Middle frontal gyrus (tissue), 1 donor: ENCODE measurements at regions not wholly inside any gene's neighbourhood (a gene's known extent, or its start where the extent isn't known, plus 50 kb on each side); places are given as distances from the start of the nearest gene placed in this dataset.
"Not testable (repeated sequence)": the region's sequence is repeated elsewhere in the genome, so short reads cannot be mapped to it uniquely, and the experiment has no call there.

Experiments used
- DNase-seq: peaks from one replicate; pipeline ENCODE4 v3.0.0-alpha.2; 2015; ENCODE audit warnings: low spot score; ENCODE audit errors: extremely low spot score

DNA sequence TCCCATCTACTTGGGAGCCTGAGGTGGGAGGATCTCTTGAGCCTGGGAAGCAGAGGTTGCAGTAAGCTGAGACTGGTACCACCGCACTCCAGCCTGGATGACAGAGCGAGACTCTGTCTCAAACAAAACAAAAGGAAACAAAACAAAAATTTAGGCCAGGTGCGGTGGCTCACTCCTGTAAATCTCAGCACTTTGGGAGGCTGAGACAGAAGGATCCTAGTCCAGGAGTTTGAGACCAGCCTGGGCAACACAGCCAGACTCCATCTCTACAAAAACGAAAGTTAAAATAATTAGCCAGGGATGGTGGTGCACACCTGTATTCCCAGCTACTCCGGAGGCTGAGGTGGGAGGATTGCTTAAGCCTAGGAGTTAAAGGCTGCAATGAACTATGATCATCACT, 183.2 kb upstream of the ZNF217 start:
- DNase-seq = no peak

DNA sequence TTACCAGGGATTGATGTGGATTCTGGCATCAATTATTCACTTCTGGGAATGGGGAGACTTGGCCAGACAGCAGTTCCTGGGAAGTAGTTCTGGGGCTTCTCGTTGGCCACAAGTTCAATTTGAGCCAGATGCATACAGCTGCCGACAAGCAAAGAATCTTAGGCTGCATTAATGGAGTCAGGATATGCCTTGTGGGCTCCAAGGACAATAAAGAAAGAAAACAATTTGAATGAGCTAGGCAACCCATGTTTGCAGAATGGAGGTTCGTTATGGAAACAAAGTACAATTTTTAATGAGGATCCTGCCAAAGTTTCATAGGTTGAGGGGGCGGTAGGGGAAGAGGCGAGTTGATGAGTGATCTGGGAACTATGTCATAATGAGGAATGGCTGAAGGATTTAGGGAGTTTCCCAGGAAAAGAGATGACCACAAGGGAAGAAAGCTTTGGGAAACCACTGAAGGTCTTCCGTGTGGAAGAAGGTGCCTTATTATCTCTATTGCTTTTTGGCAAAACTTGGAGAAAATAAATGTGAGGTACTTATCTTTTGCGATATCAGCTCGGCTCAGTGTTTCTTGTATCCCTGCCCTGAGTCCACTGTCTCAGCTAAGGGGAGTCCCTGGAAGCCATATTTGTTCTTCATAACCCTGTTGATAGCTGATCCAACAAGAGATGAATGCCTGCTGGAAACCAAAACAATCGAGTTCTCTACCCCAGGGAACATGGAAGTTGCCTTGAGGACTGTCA, 181.0 kb upstream of the ZNF217 start:
- no peak for DNase-seq

DNA sequence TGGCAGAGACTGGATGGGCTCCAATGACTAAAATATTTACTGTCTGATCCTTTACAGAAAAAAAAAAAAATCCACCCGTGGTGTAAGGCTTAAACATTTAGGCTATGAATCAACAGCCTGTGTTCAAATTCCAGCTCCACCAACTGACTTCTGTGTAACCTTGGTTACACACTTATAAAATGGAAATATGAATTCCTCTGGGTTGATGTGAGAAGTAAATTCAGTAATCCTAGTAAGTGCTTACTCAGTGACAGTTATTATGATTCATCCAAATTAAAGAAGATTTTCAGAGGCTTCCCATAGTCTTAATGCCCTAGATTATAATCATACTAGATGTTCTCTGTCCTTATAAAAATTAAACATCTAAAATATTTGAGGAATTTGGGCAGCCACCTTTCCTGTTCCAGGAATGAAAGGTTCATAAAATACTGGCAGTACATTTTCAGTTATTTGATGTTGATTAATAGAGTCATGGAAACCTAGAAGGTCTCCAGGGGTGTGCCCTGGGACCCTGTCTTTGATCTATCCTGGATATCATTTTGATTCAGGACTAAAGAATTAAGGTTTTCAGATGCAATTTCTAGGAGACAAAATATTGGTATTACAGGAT, 180.3 kb upstream of the ZNF217 start:
- DNase-seq = no peak

DNA sequence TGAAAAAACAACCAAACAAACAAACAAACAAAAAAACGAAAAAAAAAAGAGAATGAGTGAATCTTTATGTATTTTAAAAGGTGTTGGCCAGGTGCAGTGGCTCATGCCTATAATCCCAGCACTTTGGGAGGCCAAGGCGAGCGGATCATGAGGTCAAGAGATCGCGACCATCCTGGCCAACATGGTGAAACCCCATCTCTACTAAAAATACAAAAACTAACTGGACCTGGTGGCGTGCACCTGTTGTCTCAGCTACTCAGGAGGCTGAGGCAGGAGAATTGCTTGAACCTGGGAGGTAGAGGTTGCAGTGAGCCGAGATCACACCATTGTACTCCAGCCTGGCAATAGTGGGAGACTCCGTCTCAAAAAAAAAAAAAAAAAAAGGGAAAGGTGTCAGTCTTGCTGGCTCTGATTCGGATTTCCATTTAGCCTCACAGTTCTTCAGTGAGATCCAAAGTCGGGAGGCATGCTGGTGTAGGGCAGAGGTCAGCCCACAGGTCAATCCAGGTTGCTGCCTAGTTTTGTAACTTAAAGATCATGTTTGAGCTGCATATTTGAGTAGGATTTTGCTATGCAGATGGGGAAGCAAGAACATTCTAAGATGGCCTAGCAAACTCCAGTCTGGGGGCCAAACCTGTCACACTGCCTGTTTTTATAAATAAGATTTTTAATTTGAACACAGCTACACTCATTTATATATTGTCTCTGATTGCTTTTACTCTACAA, 179.6 kb upstream of the ZNF217 start:
- not testable (repeated sequence) for DNase-seq

DNA sequence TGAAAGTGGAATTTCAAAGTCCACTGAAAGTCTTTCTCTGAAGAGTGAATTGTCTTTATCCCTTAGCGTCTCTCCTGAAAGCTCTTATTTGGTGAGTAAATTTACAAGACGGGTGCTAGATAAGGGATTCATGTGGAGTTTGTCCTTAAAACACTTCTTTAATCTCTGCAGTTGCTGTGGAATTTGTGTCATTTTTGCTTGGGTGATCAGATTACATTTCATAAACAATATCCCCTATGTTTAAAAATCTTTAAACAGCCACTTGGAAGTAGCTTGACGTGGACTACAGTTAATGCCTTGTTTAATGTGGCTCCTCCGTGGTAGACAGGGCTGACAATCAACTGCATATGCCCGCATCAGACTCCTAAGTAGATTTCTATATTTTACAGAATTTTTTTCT, 175.4 kb upstream of the ZNF217 start:
- DNase-seq = no peak

DNA sequence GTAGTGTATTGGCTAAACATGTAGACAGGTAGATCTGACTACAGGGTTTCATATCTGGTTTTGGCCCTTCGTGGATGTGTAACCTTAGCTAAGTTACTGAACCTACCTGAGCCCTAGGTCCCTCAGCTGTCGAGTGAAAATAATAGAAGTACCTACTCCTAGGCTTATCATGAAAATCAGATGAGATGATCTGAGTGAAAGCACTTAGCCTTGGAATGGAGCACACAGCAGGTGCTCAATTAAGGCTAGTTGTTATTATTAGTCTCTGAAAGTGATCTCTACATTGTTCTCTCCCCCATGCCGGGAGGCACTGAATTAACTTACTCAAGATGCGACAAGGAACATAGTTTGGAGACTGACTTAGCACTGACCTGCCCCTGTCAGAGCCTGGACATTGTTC, 174.7 kb upstream of the ZNF217 start:
- DNase-seq = no peak

DNA sequence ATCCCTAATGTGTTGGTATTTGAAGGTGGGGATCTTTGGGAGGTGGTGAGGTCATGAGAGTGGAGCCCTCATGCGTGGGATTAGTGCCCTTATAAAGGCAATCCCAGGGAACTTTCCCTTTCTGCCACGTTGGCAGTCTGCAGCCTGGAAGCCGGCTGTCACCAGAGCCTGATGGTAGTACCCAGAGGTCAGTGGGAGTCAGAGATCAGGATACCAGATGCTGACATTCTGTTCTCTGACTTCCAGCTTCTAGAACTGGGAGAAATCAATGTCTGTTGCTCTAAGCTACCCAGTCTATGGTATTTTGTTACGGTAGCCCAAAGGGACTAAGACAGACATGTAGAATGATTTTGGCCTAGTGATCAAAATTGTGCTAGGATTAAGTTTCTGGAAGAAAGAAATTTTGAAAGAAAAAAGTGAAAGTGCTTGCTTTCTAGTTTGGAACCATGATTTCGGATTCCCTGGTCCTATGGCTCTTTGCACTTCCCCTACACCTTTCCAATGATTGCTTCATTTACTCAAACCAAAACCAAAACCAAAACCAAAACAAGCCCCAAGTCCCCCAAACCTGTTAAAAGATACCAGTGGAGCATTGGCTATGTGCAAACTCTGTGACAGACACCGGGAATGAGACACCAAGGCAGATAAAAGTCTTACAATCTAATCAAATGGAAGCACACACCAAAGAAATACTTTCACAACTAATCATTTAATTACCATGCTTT, 173.7 kb upstream of the ZNF217 start:
- no peak for DNase-seq

DNA sequence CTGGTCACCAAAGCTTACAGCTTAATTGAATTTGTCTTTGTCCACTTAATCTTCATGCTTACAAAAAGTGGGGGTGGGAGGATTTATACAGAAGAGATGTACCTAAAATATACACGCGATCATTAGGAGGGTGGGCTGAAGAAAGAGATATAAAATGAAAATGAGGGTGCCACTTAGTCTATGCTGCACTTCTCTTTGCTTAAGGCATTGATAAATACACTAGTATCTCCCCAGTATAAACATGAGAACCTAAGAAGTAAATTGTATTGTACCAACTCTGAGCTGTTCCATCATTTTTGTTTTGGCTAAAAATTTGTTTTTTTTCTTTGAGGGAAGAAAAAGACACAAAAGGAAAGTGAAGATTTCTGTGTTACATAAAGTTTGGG, 170.8 kb upstream of the ZNF217 start:
- DNase-seq = no peak

DNA sequence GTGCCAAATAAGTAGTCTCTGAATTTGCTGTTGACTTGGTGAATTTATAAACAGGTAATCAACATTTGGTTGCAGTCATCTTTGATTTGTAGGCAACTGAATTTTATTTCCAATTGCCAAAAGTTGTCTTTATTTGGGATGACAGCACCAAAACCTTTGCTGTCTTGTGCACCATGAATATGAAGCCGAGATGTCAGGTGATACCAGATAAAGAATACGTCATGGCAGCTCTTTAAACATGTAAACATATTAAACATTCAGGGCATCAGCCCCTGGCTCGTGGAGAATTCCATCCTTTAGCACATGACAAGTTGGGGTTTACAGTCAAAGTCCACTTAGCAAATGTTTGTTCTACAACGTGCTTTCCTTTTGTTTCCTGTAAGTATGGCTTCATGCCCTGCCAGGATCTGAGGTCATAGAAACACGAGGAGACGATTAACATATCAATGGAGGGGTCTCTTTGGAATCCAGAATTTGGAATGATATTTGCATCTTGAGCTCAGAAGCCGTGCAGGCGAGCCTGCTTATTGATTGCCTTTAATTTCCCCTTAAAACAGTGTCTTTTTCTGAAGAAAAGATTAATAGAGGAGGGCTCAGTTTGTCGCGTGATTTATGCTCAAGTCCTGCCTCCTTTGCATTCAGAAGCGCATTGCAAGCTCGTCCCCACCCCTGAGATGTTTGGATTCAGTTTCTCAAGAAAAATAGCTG, 170.2 kb upstream of the ZNF217 start:
- no peak for DNase-seq

DNA sequence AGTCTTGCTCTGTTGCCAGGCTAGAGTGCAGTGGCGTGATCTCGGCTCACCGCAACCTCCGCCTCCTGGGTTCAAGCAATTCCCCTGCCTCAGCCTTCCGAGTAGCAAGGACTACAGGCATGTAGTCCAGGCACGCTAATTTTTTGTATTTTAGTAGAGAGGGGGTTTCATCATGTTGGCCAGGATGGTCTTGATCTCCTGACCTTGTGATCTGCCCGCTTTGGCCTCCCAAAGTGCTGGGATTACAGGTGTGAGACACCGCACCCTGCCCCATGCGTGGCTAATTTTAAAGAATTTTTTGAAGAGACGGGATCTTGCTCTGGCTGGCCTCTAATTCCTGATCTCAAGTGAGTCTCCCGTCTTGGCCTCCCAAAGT, 168.8 kb upstream of the ZNF217 start:
- not testable (repeated sequence) for DNase-seq

DNA sequence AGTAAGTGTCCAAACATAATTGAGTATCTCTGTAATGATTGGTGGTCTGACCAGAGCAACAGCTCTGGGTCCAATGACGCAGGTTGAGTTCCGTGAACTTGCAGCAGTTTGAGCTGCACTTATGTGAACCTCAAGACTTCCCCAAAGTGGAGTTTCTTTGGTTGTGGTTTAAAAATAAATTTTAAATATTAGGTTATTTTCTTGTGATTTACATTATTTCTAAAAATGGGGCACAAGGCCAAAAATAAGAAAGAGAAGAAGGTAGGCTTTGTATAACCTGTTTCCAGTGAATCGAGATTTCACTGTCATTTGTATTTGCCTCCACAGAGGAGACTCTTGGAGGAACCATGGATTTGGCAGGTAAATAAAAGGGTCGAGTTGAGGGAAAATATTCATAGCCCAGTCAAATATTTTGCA, 166.4 kb upstream of the ZNF217 start:
- DNase-seq = no peak

DNA sequence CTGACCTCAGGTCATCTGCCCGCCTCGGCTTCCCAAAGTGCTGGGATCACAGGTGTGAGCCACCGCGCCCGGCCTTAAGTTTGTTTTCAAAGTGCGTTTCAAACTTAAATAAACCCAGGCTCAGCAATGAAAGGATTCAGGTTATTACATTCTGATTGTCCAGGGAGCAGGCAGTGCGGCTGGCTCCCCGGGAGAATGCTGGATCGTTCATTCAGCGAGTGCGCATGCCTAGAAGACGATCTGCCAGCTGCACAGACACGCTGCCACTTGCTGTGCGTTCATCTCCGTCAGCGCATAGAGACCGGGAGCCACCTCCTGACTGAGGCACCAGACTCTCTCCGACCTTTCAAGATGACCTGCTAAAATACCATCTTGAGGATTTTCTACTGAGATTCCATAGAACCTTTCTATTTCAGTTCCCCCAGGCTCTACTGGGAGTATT, 163.9 kb upstream of the ZNF217 start:
- DNase-seq = peak; percentile 58

DNA sequence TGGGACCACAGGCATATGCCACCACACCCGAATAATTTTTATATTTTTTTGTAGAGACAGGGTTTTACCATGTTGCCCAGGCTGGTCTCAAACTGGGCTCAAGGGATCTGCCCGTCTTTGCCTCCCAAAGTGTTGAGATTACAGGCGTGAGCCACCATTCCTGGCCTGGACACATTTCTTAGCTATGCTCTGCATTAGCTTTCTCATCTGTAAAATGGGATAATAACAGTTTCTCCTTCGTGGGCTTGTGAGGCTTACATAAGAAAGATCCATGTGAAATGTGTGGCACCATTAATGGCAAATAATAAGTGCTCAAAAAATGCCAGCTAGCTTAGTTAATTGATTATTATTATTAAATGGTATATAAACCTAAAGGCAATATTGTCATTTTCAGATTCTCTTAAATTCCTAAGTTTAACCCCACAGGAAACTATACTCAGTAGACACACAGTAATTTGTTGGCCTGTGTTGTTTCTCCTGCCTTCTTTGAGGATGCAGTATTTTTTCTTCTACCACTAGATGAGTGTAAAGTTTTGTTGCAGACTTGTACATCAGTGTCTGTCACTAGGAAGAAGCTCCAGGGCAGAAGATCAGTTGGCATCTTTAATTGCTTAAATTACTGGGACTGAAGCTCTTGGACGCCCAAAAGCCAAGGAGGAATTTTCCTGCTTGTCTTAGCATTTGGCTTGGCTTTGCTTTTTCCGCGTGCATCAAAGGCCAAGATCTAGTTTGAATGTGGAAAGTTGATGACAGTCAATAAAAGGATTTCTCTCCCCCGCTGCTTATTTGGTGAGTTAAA, 162.3 kb upstream of the ZNF217 start:
- DNase-seq = no peak

DNA sequence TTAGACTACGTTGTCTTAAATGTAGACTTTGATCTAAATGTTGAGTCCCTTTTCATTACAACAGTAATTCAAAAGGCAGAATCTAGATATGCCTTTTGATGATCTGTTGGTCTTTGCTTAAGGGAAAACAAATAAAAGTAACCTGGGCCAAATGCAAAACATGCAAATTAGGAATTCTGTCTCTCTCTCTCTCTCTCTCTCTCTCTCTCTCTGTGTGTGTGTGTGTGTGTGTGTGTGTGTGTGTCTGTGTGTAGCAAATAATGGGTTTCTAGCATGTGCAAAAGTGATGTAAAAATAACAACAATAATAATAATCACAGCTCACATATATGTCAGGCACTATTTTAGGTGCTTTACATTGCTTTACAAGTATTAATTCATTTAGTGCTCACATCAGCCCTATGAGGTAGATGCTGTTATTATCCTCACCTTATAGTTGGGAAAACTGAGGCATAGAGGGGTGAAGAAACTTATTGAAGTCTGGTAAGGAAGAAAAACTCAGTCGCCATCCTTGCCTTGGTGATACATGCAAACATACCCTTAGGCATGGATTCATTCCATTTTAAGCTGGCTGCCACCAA, 160.3 kb upstream of the ZNF217 start:
- no peak for DNase-seq

DNA sequence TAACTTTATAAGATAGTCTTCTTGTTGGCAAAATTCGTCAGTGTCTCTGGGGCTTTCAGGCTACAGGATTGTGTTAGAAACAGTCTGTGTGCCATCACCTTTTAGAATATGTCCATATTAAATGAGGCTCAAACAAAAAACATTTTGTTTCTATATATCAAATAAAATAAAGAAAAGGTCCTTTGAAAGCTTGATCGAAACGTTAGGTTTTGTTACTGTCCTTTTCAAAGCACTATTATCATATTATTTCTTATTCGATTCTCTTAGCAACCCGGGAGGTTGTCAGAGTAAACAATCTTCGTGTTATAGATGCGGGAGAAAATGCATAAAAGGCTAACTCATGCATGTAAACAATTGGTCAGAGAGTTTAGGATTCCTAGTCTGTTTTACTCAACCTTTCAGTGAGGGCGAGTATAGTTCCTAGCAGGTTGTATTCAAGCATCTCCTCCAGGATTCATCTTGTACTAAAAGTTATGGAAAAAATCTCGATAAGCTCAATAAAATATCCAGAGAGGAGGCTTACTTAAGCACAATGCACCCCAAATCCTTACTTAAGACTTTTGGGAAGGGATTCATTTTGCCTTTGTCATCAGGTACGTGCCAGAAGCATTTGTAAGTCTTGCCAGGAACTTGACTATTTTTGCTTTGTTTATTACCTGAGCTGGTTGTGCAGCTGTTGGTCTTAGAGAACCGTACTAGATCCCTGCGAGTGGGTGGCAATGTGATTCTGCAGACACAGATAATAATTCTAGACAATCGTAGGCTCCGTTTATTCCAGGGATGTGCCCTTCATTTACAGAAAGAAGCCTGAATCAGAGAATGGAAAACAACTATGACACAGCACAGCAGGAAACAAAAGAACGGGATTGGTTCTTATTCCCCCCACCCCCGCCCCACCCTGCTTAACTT, 159.6 kb upstream of the ZNF217 start:
- DNase-seq = no peak

DNA sequence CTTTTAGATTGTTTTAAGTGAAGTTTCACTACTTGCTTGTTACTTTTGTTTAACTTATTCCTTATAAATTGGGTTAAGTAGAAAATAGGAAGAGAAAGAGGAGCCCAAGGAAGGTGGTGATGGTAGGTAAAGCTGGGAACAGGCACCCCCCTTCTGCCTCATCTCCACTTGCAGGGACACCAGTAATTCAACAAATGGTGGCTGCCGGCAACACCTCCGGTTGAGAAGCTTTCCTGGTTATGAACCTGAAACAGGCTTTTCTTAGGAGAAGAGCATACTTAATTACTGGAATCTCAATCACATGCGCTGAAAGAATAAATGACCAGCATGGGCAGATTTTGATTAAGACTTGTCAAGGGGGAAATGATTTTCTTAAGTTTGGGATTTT, 158.9 kb upstream of the ZNF217 start:
- DNase-seq = no peak

DNA sequence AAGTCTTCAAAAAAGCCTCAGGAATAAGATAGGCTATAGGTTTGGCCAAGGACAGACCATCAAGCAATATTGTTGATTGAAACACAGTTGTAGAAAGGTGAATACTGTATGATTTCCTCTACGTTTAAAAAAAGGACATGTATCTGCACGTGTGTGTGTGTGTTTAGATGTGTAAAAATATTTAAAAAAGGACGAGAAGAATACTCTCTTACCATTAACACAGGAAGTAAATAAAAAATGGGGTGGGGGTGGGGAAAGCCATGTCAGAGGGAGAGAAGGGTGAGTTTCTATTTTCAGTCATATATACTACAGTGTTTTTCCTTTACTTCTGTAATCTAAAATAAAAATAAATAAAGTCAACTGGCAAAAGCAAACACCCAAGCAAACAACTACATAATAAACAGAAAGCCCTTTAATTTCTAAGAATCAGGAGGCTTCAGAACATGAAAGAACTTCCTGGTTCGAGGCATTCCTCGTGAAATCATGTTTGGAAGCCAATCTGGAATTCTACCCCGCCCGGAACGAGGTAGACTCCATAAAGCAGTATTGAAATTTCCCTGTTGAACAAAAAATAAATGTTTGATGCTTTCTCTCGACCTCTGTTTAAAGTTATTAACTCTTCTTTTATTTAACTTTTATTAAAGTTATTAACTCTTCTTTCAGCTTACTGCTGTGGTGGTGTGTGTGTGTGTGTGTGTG, 158.1 kb upstream of the ZNF217 start:
- DNase-seq = no peak

DNA sequence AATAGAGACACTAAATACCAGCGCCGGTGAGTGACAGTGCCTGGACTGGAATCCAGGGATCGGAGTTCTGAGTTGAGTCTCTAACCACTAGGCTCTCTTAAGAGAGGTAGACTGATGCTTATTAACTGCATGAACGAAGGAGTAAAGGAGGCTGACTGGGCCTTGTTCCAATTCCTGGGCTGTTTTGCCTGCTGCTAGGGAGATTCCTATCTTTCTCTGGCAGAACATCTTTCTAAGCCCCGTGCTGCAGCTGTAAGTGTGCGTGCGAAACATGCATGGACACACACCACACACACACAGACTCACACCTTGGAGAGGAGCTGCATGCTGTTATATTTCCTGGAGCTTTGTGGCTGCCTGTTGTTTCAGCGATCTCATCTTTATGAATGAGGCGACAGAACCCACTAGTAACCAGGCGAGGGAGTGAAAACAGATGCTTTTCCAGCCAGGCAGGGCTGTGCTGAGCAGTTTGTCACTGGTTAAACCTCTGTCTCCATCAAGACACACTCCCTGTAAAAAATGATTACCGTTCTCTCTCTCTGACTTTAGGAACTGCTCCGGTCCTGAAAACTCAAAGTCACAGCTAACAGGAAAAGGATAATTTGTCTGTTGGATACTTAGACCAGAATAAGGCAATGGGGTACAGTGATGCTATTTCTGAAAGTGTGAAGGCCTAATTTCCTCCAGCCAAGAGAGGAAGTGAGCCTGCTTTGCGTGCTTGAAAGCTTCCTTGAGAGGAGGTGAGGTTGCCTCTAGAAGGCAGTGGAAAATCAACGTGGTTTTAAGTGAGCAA, 157.4 kb upstream of the ZNF217 start:
- no peak for DNase-seq
